ENCODE measurements at regions not wholly inside any gene's neighbourhood (a gene's known extent, or its start where the extent isn't known, plus 50 kb on each side); places are given as distances from the start of the nearest gene placed in this dataset.

DNA sequence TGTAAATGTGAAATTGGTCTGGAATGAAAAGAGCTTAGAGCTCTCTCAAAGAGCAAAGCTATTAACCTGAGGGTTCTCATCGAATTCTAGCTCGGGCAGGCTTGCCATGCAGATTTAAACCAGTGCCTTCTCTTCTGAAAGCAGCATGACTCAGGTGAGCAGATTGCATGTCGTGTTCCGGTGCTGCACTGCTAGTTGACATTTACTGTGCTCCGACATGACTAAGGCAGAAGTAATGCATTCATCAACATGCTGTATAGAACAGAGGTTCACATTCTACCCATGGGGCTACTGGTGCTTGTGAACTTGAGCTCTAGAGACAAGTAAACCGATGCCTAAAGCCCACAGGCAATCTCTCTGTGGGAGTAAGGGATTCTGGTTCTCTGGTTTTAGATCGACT lies 947.7 kb downstream of the EFNB2 start:
- Histone ChIP-seq H3K4me1 (ENCODE audit: insufficient read depth, low read length, severe bottlenecking) (no peaks in the 10 kb centered on the region), H3K79me2 (ENCODE audit: insufficient read depth, low read length) (no peaks in the 10 kb centered on the region), H4K20me1 (ENCODE audit: insufficient read depth, low read length) (no peaks in the 10 kb centered on the region), H3K9me2 (ENCODE audit: low read depth, low read length) (no peaks in the 10 kb centered on the region), H3K4me3 (ENCODE audit: low read depth, low read length, poor library complexity, severe bottlenecking) (no peak overlapping the region), H3F3A (ENCODE audit: insufficient read depth, low read length) (no peaks in the 10 kb centered on the region), H3K36me3 (ENCODE audit: insufficient read depth, low read length) (no peaks in the 10 kb centered on the region), H3K9ac (ENCODE audit: low read length) (no peak overlapping the region), H3K27me3 (ENCODE audit: insufficient read depth, low read length) (no peaks in the 10 kb centered on the region), H3K27ac (ENCODE audit: low read depth, low read length, poor library complexity, severe bottlenecking) (no peak overlapping the region), H3K9me3 (ENCODE audit: low read length) (no peaks in the 10 kb centered on the region), H2AFZ (ENCODE audit: low read length) (no peak overlapping the region), H3K4me2 (ENCODE audit: low read length) (no peak overlapping the region)
- no peak for TF ChIP-seq EZH2 (IDR thresholded peaks at IDR 0.05; ENCODE audit: borderline replicate concordance, low read length)
- TF ChIP-seq, protein P1, sequence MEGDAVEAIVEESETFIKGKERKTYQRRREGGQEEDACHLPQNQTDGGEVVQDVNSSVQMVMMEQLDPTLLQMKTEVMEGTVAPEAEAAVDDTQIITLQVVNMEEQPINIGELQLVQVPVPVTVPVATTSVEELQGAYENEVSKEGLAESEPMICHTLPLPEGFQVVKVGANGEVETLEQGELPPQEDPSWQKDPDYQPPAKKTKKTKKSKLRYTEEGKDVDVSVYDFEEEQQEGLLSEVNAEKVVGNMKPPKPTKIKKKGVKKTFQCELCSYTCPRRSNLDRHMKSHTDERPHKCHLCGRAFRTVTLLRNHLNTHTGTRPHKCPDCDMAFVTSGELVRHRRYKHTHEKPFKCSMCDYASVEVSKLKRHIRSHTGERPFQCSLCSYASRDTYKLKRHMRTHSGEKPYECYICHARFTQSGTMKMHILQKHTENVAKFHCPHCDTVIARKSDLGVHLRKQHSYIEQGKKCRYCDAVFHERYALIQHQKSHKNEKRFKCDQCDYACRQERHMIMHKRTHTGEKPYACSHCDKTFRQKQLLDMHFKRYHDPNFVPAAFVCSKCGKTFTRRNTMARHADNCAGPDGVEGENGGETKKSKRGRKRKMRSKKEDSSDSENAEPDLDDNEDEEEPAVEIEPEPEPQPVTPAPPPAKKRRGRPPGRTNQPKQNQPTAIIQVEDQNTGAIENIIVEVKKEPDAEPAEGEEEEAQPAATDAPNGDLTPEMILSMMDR (IDR thresholded peaks at IDR 0.05; ENCODE audit: low read length): no peak

DNA sequence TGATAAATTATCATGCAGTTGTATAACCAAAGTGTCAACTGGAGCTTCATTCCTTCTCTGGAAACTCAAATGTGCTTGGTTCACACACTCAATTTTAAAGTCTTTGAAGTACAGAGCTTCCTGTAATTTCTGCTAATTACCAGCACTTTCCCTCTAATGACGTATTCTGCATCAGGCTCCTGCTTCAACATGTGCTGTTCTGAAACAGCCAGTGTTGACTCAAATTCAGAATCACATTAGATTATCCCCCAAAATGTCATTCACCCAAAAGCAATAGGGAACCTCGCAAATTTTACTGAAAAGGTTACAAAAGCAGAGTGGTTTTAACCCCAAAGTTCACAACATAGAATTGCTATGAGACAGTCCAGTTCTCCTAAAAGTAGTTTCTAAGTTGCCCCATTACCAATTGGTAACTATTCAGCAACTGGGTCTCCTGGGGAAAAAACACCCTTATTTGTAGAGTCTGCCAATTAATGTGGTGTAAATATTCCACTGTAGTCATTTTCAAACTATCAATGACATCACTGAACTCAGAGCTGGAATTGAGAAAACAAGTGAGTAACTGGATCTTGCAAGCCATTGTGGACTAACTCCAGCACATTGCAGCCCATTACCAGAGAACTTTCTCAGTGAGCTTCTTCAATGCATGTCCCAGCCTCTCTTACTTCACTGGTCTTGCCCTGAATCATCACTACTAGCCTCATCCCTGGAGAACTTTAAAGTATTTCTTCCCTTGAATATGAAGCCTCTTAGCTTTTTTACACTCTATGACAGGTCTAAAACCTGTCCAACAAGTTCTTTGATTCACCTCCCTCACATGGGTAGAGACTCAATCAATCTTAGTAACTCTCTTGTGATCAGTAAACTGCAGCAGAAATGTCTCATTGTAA lies 955.4 kb downstream of the EFNB2 start:
- H3K79me2 ChIP-seq (ENCODE audit: insufficient read depth, low read length): no peaks in the 10 kb centered on the region
- H2AFZ ChIP-seq (ENCODE audit: low read length): no peak overlapping the region
- no peaks in the 10 kb centered on the region for H3K27me3 ChIP-seq (ENCODE audit: insufficient read depth, low read length)
- no peaks in the 10 kb centered on the region for H3K9me2 ChIP-seq (ENCODE audit: low read depth, low read length)
- TF ChIP-seq EZH2 (IDR thresholded peaks at IDR 0.05; ENCODE audit: borderline replicate concordance, low read length): no peak
- TF ChIP-seq, protein P1 (IDR thresholded peaks at IDR 0.05; ENCODE audit: low read length): no peak
- no peak overlapping the region for H3K9ac ChIP-seq (ENCODE audit: low read length)
- H3K9me3 ChIP-seq (ENCODE audit: low read length): no peaks in the 10 kb centered on the region
- H3F3A ChIP-seq (ENCODE audit: insufficient read depth, low read length): no peaks in the 10 kb centered on the region
- no peaks in the 10 kb centered on the region for H3K4me1 ChIP-seq (ENCODE audit: insufficient read depth, low read length, severe bottlenecking)
- no peak overlapping the region for H3K4me2 ChIP-seq (ENCODE audit: low read length)
- H4K20me1 ChIP-seq (ENCODE audit: insufficient read depth, low read length): no peaks in the 10 kb centered on the region
- no peak overlapping the region for H3K27ac ChIP-seq (ENCODE audit: low read depth, low read length, poor library complexity, severe bottlenecking)
- H3K4me3 ChIP-seq (ENCODE audit: low read depth, low read length, poor library complexity, severe bottlenecking): no peak overlapping the region
- H3K36me3 ChIP-seq (ENCODE audit: insufficient read depth, low read length): no peaks in the 10 kb centered on the region

DNA sequence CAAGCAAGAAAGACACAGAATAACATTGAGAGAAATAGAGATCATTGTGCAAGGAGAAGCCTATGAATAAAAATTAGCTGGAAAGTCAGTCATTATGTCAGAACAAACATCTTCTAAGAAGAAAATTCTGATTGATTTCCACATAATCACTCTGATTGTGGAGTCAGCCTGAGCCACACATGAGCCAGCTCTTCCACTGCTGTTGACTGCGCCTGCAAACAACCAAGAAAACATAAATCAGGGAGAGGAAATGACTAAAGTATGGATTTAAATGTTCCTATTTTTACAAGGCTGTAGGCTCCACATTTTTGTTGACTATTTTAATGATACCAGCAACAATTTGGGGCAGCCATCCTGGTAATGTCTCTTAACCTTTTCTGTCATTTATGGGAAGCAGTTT lies 962.3 kb downstream of the EFNB2 start:
- H3K36me3 ChIP-seq (ENCODE audit: insufficient read depth, low read length): no peaks in the 10 kb centered on the region
- H3K4me3 ChIP-seq (ENCODE audit: low read depth, low read length, poor library complexity, severe bottlenecking): no peak overlapping the region
- no peaks in the 10 kb centered on the region for H4K20me1 ChIP-seq (ENCODE audit: insufficient read depth, low read length)
- H3F3A ChIP-seq (ENCODE audit: insufficient read depth, low read length): no peaks in the 10 kb centered on the region
- no peak for TF ChIP-seq EZH2 (IDR thresholded peaks at IDR 0.05; ENCODE audit: borderline replicate concordance, low read length)
- TF ChIP-seq, protein P1 (IDR thresholded peaks at IDR 0.05; ENCODE audit: low read length): no peak
- H3K27me3 ChIP-seq (ENCODE audit: insufficient read depth, low read length): no peaks in the 10 kb centered on the region
- no peak overlapping the region for H3K4me2 ChIP-seq (ENCODE audit: low read length)
- H3K9ac ChIP-seq (ENCODE audit: low read length): no peak overlapping the region
- H3K4me1 ChIP-seq (ENCODE audit: insufficient read depth, low read length, severe bottlenecking): no peaks in the 10 kb centered on the region
- H3K9me3 ChIP-seq (ENCODE audit: low read length): no peaks in the 10 kb centered on the region
- no peaks in the 10 kb centered on the region for H3K9me2 ChIP-seq (ENCODE audit: low read depth, low read length)
- no peaks in the 10 kb centered on the region for H3K79me2 ChIP-seq (ENCODE audit: insufficient read depth, low read length)
- no peak overlapping the region for H2AFZ ChIP-seq (ENCODE audit: low read length)
- H3K27ac ChIP-seq (ENCODE audit: low read depth, low read length, poor library complexity, severe bottlenecking): no peak overlapping the region
